GM19455 (cell line): ENCODE measurements at regions not wholly inside any gene's neighbourhood (a gene's known extent, or its start where the extent isn't known, plus 50 kb on each side); places are given as distances from the start of the nearest gene placed in this dataset.

Experiments used
- ATAC-seq: cut with Tn5 transposase; IDR thresholded peaks from one replicate; pipeline ENCODE4 v1.9.1; 2021; ENCODE audit not compliant: unreplicated experiment

GRCh38 chr5:56558131-56558745 is 257.1 kb upstream of the MAP3K1 start:
- no peak for ATAC-seq

GRCh38 chr5:56557198-56557597 is 258.2 kb upstream of the MAP3K1 start:
- no peak for ATAC-seq

GRCh38 chr5:56552612-56553268 is 262.6 kb upstream of the MAP3K1 start:
- no peak for ATAC-seq

GRCh38 chr5:56550227-56550626 is 265.1 kb upstream of the MAP3K1 start:
- ATAC-seq: no peak

- no peak for ATAC-seq
Observed at GRCh38 chr5:56549096-56549886, 266.1 kb upstream of the MAP3K1 start.

- no peak for ATAC-seq
Observed at GRCh38 chr5:56545016-56545415, 270.3 kb upstream of the MAP3K1 start.

- no peak for ATAC-seq
Observed at GRCh38 chr5:56543441-56544388, 271.6 kb upstream of the MAP3K1 start.

GRCh38 chr5:56540266-56540665 is 275.1 kb upstream of the MAP3K1 start:
- no peak for ATAC-seq

GRCh38 chr5:56538580-56538979 is 276.8 kb upstream of the MAP3K1 start:
- no peak for ATAC-seq

GRCh38 chr5:56535347-56535746 is 280.0 kb upstream of the MAP3K1 start:
- no peak for ATAC-seq

- ATAC-seq: no peak
Observed at GRCh38 chr5:56534102-56534829, 281.1 kb upstream of the MAP3K1 start.

GRCh38 chr5:56532466-56532865 is 282.9 kb upstream of the MAP3K1 start:
- ATAC-seq: no peak

GRCh38 chr5:56530626-56531138 is 284.7 kb upstream of the MAP3K1 start:
- ATAC-seq: no peak

- ATAC-seq: no peak
Observed at GRCh38 chr5:56529666-56530430, 285.5 kb upstream of the MAP3K1 start.

- no peak for ATAC-seq
Observed at GRCh38 chr5:56527174-56527573, 288.2 kb upstream of the MAP3K1 start.

- no peak for ATAC-seq
Observed at GRCh38 chr5:56525113-56525512, 290.2 kb upstream of the MAP3K1 start.

GRCh38 chr5:56523790-56524575 is 290.9 kb upstream of the ANKRD55 start:
- ATAC-seq: no peak

- no peak for ATAC-seq
Observed at GRCh38 chr5:56522960-56523359, 289.8 kb upstream of the ANKRD55 start.

- ATAC-seq: no peak
Observed at GRCh38 chr5:56522169-56522568, 289.0 kb upstream of the ANKRD55 start.
